GM21723 (cell line): ENCODE measurements at regions not wholly inside any gene's neighbourhood (a gene's known extent, or its start where the extent isn't known, plus 50 kb on each side); places are given as distances from the start of the nearest gene placed in this dataset.
A peak's percentile ranks its signal among the peaks of the same experiment; 100 is the strongest.

Experiments
- ATAC-seq: cut with Tn5 transposase; IDR thresholded peaks from one replicate; pipeline ENCODE4 v1.9.1; 2021; ENCODE audit warnings: mild to moderate bottlenecking, moderate library complexity; ENCODE audit not compliant: unreplicated experiment

DNA sequence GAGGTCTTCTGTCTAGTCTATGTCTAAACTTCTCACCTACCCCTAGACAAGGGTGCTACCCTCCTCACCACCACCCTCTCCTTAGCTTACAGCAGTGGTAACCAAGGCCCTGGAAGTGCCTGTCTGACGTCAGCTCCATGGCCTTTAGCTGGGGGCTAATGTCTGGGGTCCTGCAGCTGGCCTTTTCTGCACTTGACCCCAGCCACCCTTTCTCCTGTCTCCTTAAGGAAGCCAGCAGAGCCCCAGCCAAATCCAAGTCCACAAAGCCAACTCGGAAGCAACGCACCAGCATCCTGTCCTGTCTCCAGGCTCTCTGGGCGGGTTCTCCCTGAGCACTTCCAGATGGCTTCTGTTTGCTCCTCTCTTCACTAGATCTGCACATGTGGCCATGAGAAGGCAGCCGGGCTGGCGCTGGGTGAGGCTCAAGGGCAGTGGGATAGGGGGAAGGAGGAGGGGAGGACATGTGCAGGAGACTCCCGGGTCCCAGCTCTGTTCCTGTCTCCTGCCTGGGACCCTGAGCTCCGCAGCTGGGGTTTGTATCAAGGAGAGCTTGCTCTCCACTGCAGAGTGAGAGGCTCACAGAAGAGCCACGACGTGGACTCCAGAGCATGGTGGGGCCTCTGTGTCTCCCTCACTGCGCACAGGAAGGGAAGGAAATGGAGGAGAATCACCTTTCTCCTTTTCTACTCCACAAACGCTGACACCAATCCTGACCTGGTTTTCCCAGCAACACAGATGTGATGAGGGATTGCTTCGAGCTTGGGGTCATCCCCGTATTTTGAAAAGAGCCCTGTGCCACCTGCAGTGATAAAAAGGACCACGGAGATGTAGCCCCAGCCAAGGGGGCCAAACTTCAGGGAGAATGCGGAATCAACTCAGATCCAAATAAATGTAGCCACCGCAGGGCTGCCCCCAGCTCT lies 204.2 kb downstream of the USP12 start:
- ATAC-seq, result no peak

DNA sequence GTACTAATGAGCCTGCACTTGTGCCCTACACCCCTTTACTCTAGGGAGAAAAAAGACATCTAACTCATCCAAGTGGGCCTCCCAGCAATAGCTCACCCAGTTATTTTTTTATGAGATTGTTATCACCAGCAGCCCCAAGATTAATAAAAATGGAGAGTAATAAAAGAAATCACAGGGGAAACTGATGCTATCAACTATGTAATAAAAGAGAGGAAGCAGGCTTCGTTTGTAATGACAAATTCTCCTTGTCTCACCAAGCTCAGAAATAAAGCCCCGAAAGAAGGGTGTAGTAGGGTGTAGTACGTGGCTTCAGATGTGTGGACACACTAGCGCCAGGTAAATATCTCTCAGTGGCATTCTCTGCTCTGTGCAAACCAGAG lies 204.9 kb downstream of the USP12 start:
- ATAC-seq, result no peak

DNA sequence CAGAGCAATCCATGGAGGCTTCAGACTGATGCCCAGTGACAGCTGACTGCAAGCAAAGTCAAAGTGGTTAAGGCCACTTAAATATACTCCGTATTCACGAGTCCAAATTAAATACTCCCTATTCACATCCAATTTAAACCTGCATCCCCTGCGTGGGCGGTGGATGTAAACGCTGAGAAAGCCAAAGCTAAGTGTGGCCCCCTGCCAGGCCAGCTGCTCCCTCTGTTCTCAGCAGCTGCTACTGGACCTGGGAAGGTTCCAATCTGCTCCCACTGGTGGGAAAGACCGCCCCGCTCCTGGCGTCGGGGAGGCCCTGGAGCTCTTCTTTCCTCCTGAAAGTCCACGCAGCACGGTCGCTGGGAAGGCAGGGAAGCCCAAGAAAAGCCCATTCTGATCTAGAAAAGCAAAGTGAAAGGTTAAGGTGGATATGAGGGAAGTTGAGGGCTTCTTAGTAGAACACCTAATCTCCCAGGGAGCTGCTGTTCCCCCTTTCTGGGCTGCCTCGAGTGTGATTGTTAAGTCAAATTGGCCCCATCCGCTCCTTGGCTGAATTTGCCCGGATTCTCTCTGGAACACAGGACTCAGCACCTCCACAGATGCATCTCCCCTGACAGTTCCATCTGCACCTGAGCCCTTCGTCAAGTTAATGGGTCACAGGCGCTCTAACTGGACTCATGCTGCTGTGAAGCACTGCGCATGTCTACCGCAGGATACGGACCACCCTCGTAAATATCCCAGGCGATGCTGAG lies 205.5 kb downstream of the USP12 start:
- ATAC-seq, result no peak

DNA sequence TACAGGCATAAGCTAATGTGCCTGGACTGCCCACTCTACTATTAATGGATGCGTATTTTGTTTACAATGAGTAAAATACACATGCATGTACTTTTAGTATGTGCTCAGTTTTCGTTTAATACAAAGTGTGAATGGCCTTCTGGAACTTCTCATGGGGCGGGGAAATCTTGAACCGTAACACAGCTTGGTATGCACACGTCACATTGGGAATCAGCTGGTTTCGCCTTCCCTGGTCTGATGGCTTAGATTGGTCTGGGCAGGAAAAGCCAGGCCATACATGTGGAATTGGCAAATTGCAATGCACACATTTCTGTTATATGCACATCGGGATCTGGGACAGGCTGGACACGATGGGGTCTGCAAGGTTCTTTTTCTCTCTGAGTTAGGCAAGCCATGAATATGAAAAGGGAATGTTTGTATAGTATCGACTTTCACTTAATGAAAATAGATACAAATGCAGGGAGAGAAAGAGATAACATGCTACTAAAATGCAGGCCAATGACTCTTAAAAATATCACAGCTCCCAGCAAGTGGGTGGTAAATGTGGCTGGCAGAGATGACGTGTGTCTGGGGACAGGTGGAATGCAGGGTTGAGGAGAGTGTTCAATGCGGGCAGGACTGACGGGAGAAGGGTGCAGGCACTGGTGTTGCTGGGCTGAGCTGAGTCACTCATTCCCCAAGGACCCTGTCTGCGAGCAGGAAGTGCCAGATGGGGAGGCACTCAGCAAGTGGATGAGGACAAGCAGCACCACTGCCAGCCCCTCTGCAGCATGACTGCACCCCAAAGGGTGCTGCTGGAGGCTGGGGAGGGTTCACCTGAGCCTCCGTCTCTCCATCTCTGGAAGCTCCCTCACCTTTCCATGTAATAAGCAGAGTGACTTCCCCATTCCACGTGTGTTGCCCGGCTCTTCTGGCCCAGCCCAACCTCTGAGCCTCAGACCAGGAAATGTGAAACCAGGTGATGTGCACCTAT lies 204.0 kb upstream of the GPR12 start:
- no peak for ATAC-seq

DNA sequence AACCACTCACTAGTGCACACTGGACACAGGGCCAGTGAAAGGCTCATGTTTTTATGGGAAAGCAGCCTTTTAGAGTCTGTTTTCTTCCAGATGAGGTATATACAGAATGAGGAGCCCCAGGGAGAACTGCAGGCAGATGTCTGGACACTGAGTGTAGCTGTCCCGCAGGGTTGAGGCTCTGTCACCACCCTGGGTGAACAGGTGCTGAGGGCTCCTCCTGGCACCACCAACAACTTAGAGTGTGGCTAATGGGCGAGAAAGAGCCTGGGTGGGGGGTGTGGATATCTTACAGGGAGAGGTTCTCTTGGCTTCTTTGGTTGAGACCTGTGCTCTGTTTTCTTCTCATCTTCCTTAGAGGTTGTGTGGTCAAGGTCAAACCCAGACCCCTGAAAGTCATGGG lies 202.1 kb upstream of the GPR12 start:
- ATAC-seq, result no peak

DNA sequence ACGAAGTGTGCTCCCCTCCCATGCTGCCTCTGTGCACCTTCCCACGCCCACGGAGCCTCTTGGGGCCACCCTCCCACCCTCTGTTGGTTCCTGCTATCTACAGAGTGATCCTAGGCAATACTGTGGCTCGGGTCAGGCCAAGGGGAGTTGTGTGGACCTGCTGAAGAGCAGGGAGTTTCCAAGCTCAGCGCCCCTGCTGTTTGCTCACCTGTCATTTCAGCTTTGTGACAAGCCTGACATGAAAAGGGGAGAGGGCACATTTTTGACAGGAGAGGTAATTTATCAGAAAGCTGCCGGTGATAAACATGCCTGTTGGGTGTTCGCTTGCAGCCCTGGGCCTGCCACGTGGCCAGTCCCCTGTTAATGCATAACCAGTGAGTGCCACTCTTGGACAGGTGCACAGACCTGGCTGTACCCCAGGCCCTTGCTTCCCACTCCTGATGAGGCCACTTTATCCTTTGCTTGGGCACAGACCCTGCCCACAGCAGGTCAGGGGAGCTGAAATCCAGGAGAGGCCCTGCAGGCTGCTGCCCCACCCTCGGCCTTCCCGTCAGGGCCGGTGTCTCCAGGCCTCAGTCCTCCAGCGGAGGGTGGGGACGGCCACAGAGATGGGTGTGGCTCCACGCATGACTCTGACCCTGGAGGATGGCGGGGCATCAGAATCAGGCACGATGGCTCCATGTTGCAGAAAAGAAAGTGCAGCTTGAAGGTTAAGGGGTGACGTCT lies 201.5 kb upstream of the GPR12 start:
- ATAC-seq, result no peak

DNA sequence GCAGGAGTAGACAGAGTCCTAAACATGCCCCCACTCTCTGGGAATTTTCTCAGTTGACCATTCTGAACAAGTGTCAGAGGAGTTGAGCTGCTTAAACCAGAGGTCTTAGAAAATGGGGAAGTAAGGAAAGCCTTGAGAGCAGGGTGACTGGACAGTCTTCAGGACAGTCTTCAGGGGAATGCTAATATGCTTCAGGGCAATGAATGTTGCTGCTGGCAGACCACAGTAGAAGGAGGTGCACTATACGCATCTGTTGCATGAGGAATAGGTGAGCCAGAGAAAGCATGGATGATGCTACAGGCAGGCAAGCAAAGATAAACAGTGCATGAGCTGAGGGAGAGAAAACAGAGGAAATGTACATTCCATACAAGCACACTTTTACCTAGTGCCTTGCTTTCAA lies 196.6 kb upstream of the GPR12 start:
- ATAC-seq, result no peak

DNA sequence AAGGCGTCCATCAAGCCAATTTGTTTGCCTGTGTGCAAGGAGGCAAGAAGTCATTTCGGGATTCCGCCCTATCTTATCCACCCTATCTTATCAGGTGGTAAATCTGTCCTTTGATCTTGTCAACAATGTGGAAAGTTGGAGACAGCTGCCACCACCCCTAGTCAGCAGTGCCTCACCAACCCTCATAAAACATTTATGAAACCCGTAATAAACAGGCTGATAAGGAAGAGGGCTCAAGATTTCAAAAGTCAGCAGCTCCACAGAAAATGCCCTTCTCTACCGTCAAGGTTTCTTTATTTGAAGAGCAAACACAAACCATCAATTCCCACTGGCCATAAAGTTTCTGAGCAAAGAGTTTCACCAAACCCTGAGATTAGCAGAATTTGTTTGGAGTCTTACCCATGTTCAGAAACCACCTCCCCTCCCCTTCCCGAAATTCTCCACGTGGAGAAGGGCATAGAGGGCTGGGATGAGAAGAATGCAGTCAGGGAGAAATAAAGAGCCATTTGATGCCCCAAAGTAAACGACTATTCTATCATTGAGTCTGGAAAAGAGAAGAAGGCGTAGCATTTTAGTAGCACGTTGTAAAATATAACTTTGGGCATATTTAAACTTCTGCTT lies 196.0 kb upstream of the GPR12 start:
- ATAC-seq, result no peak

DNA sequence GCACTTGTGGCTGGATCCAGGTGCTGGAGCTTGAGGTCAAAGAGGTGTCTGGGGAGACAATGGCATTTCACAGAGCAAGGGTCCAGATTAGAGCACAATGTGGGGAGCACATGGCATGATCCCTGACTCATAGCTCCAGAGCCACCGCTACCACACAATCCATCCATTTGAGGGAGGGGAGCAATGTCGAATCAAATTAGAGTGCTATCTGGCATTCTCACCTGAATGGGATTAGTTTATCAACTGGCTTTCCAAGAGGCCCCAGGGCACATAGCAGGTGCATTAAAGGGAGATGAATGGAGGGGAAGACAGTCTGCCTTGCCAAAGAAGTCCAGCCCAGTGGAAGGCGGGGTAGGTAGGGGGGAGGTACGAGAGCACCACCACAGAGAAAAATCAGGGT lies 194.4 kb upstream of the GPR12 start:
- no peak for ATAC-seq

DNA sequence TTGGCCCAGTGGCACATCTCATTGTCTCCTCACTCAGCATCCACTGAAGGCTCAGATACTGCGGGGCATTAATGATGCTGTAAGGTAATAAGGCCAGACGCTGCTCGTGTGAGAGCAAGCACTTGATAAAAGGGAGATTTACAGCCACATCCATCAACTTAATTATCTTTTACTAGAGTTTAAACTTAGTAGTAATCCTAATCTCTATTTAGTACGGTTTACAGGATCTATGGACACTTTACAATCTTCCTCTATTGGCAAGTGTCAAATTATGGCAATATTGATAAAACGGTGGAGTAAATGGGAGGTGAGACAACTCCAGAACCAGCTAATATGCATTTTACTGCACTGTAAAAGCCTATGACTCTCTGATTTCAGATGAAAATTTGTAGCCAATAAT lies 192.7 kb upstream of the GPR12 start:
- ATAC-seq, result no peak

DNA sequence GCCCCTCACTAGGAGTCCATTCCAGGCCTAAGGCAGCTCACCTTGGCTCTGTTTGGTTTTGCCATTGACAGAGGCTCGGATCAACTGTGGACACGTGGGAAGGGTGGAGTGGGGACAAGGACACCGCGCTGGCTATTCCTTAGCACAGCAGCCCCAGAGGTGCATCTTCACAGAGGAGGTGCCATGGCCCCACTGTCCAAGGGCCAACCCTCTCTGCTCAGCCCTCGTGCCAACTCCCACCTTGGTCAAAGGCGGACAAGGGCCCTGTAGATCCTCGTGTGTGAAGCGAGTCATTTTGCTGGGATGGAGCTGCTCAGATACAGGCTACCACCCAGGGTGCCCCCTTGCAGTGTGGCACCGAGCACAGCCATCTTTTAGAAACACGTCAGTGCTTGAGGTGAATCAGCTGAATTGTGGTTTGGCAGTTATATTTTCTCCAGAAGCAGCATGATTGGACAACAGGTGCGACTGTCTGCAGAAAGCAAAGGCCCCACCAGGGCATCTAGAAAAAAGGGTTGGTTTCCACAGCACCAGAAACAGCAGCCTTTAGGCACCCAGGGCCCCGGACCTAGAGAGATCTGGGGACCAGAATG lies 192.1 kb upstream of the GPR12 start:
- ATAC-seq, result no peak

DNA sequence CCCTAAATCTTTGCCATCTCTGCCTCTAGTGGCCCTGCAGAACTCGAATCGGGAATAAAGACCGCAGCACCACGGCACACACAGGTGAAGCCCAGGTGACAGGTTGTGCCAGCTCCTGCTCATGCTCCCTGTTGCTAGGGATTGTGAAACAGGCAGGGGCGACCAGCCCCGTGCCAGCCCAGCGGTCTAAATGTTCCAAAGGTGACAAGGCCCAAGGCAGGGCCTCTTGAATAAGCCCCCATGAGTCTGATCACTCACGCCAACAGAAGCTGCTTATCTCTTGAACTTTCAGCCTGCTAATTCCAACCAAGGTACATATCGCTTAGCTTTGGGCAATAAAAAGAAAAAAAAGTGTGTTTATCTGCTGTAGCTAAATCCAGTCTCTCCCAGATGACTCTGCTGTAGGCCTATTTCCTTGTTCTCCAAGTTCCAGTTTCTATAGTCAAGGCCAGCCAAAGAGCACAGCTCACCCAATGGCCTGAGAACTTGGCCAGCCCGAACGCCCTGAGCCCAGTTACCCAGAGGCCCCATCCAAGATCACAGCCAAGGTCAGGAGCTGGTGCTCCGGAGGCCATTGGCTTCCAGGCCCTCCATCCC lies 191.1 kb upstream of the GPR12 start:
- no peak for ATAC-seq

DNA sequence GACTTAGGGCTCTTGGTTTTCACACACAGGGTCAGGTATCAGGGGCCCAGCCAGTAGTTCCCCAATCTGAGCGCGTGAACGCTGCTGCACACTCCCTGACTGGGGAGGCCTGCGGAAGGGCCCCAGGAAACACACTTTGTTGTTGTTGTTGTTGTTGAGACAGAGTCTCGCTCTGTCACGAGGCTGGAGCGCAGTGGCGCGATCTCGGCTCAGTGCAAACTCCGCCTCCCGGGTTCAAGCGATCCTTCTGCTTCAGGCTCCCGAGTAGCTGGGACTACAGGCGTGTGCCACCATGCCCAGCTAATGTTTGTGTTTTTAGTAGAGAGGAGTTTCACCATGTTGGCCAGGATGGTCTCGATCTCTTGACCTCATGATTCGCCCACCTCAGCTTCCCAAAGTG lies 190.4 kb upstream of the GPR12 start:
- no peak for ATAC-seq

DNA sequence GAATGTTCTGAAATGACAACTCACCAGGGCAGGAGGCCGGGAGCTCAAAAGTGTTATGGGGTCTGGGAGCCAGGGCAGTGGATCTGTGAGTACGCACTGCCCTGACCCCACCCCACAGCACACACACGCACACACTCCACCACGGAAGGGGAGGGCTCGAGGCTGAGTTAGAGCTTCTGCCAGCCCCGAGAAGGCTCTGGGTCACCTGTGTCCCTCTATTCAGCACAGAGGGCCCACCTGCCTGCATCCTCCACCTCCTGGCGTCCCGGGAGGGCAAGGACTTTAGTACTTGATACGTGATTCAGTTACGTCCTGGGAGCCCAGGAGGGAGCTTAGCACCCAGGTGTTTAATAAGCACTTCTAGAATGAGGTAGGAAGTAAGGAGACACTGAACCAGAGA lies 190.0 kb upstream of the GPR12 start:
- ATAC-seq, result no peak

DNA sequence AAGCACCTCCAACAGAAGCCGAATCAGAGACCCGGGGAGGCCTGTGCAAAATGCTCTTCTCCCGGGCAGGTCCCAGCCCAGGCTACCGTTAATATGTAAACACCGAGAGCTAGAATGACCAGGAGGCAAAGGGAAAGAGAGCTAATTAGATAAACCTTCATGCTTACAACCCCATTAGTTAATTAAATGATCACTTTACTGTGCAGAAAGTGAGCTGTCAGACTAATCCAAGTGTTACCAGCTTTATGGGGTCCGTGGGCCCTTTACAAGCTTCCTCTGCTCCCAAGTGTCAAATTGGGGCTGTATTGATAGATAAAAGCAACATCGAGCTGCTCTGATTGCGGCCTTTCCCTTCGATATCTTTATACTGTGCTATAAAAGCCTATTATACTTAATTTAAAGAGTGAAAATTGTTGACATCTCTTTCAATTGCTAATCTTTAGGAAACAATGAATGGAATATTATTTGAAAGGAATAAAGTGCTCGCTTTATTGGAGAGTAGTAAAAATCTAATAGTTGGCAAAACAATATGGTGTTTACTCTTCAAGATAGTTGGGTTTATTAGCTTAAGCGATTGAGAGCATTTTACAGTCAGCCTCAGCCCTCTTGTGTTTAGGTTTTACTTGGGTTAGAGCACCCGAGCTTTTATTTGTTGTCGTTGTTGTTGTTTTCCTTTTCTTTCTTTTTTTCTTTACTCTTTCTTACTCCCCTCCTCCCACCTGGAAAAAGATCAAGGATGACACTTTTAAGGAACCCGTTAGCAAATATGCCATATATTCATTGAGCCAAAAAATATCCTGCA lies 189.3 kb upstream of the GPR12 start:
- no peak for ATAC-seq

DNA sequence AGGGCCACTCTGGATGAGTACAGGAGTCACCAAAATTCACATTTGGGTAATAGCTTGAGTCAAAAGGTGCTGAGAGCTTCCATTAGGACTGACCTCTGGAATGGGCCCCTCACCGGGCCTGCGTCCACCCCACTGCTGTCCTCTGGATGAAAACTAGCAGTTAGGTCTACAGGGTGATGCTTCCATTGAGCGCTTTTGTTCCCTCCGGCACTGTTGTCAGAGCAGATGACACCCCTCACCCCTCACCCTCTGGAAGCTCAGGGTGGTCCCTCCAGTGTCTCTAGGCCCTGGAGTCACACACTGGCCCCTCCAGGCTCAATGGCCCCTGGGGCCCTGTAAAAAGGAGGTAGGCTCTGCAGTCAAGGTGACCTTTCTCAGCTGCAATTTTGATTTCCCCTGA lies 187.8 kb upstream of the GPR12 start:
- ATAC-seq, result no peak

DNA sequence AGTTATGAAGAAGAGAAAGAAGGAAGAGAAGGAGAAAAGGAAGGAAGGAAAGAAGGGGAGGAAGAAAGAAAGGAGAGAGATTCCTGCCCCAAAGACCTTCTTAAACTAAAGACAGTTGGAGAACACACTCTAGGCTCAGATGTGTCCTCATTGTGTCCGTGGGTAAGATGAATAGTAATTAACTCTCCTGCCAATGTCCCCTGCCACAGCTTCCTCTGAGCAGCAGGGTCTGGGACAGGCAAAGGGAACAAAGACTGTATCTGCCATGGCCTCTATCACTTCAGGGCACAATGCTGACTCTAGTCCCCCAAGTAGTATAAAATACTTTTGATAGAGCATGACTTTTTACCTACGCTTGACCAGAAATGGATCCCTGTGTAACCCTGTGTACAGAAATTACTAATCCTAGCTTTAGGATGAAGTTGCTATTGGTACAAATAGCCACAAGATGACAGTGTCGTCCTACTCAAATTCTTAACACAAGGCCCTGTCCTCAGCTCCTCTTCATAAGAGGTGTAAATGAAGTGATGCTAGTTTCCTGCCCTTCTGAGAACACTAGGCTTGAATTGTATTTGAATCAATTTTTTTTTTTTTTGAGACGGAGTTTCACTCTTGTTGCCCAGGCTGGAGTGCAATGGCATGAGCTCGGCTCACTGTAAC lies 186.2 kb upstream of the GPR12 start:
- peak; percentile 69 for ATAC-seq

DNA sequence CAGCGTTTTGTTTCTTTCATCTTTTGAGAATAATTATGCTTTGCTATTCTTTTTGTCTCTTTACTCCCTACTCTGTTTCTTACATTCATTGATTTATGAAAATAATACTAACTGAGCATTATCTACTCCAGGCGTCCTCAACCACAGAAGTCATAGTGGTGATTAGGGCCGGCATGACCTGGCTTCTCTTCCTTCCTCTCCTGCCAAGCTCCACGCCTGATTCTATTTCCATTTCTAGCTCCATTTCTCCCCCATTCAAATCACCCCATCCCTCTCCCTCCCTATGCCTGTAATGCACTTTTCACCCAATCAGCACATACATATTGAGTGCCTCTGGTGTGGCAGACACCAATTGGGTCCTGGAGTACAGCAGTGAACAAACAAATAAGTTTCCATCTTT lies 183.2 kb upstream of the GPR12 start:
- ATAC-seq, result no peak
